Endodermal cell (in vitro differentiated cells): ENCODE measurements at regions not wholly inside any gene's neighbourhood (a gene's known extent, or its start where the extent isn't known, plus 50 kb on each side); places are given as distances from the start of the nearest gene placed in this dataset.

Experiments used
- DNase-seq: peaks from one replicate; pipeline ENCODE4 v3.0.0-alpha.2; 2017
- H3K27ac ChIP-seq: 2 replicates; pipeline ENCODE4 v1.5.1; 2013; ENCODE audit warnings: mild to moderate bottlenecking, low read depth, low read length, moderate library complexity
- H3K27me3 ChIP-seq: 2 replicates; pipeline ENCODE4 v1.6.1; 2013; ENCODE audit warnings: mild to moderate bottlenecking, low read length, moderate library complexity; ENCODE audit not compliant: insufficient read depth, control insufficient read depth, poor library complexity, severe bottlenecking
- H3K36me3 ChIP-seq: 2 replicates; pipeline ENCODE4 v1.7.0; 2013; ENCODE audit warnings: mild to moderate bottlenecking, low read length, moderate library complexity; ENCODE audit not compliant: control insufficient read depth, insufficient read depth
- H3K4me1 ChIP-seq: one replicate; pipeline ENCODE4 v1.7.0; 2013; ENCODE audit warnings: low read length; ENCODE audit not compliant: control insufficient read depth, insufficient read depth
- H3K4me3 ChIP-seq: 2 replicates; pipeline ENCODE4 v1.5.1; 2013; ENCODE audit warnings: mild to moderate bottlenecking, low read length, moderate library complexity
- H3K9ac ChIP-seq: 2 replicates; pipeline ENCODE4 v1.6.1; 2013; ENCODE audit warnings: mild to moderate bottlenecking, low read length, moderate library complexity; ENCODE audit not compliant: poor library complexity, severe bottlenecking; ENCODE audit errors: extremely low read depth
- H3K9me3 ChIP-seq: 2 replicates; pipeline ENCODE4 v1.6.1; 2013; ENCODE audit warnings: mild to moderate bottlenecking, low read length, moderate library complexity; ENCODE audit not compliant: control insufficient read depth
- H3K27ac Mint-ChIP-seq: 2 replicates; pipeline ENCODE4 v1.8.0; 2020; ENCODE audit warnings: mixed read lengths
- H3K27me3 Mint-ChIP-seq: 2 replicates; pipeline ENCODE4 v1.8.0; 2021; ENCODE audit warnings: mild to moderate bottlenecking, mixed read lengths; ENCODE audit not compliant: insufficient read depth
- H3K36me3 Mint-ChIP-seq: 2 replicates; pipeline ENCODE4 v1.8.0; 2020; ENCODE audit warnings: low read depth, mixed read lengths
- H3K4me1 Mint-ChIP-seq: 2 replicates; pipeline ENCODE4 v1.8.0; 2020; ENCODE audit warnings: mixed read lengths
- H3K4me3 Mint-ChIP-seq: 2 replicates; pipeline ENCODE4 v1.8.0; 2020; ENCODE audit warnings: mild to moderate bottlenecking, moderate library complexity, mixed read lengths
- H3K9me3 Mint-ChIP-seq: 2 replicates; pipeline ENCODE4 v1.8.0; 2020; ENCODE audit warnings: mild to moderate bottlenecking, mixed read lengths
- CTCF ChIP-seq: fragments of 200-600 bp; sonication (generic); conservative IDR thresholded peaks from 2 replicates; pipeline ENCODE4 v1.5.0; 2021; ENCODE audit warnings: antibody characterized with exemption, mild to moderate bottlenecking
- WGBS, 2 experiments: methylation state at CpG; one replicate each; pipeline versions ENCODE4 v1.1.5 to v1.1.7; 2013; ENCODE audit warnings: missing lambda C conversion rate in 2 of 2, mixed read lengths in 1 of 2; ENCODE audit not compliant: insufficient coverage in 1 of 2, insufficient read length in 1 of 2; 5-methylcytosine and 5-hydroxymethylcytosine counted together

GRCh38 chr13:76610819-76611415 lies 275.3 kb downstream of the KCTD12 start:
- no peaks in the 10 kb centered on the region for H3K36me3 Mint-ChIP-seq

DNA sequence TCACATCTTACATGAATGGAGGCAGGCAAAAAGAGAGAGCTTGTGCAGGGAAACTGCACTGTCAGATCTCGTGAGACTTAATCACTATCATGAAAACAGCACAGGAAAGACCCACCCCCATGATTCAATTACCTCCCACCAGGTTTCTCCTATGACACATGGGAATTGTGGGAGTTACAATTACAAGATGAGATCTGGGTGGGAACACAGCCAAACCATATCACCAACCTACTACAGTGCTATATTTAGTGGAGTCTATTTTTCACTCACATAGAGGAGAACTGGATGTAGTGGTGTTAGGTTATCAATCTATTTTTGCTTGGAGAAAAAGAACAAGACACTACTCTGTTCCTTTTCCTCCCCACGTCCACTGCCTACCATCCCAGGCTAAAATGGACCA lies 276.6 kb downstream of the KCTD12 start:
- Histone ChIP-seq H3K4me1 (no peaks in the 10 kb centered on the region), H3K36me3 (no peaks in the 10 kb centered on the region), H3K9me3 (peaks cover 14% of the 10 kb centered on the region), H3K4me3 (no peak overlapping the region), H3K9ac (no peak overlapping the region), H3K27me3 (no peaks in the 10 kb centered on the region), H3K27ac (no peak overlapping the region)
- DNase-seq: no peak
- 80 to 100% methylated on average over 1 to 2 of the region's 2 CpGs for WGBS, 2 experiments
- Mint-ChIP-seq H3K4me3 (no peak overlapping the region), H3K27ac (no peak overlapping the region), H3K36me3 (no peaks in the 10 kb centered on the region), H3K9me3 (peaks cover 16% of the 10 kb centered on the region), H3K27me3 (no peaks in the 10 kb centered on the region), H3K4me1 (no peaks in the 10 kb centered on the region)
- TF ChIP-seq CTCF: no peak

More at GRCh38 chr13:76610819-76611415, 275.3 kb downstream of the KCTD12 start:
- Histone ChIP-seq H3K9ac (no peak overlapping the region), H3K9me3 (peaks cover 14% of the 10 kb centered on the region), H3K4me3 (no peak overlapping the region), H3K4me1 (no peaks in the 10 kb centered on the region), H3K36me3 (no peaks in the 10 kb centered on the region), H3K27me3 (no peaks in the 10 kb centered on the region), H3K27ac (no peak overlapping the region)
- H3K4me3 Mint-ChIP-seq: no peak overlapping the region
- TF ChIP-seq CTCF: no peak
- DNase-seq: no peak
- H3K27me3 Mint-ChIP-seq: no peaks in the 10 kb centered on the region
- no peaks in the 10 kb centered on the region for H3K4me1 Mint-ChIP-seq
- 87 to 92% methylated on average over 1 to 7 of the region's 7 CpGs for WGBS, 2 experiments
- no peak overlapping the region for H3K27ac Mint-ChIP-seq
- peaks cover 15% of the 10 kb centered on the region for H3K9me3 Mint-ChIP-seq

DNA sequence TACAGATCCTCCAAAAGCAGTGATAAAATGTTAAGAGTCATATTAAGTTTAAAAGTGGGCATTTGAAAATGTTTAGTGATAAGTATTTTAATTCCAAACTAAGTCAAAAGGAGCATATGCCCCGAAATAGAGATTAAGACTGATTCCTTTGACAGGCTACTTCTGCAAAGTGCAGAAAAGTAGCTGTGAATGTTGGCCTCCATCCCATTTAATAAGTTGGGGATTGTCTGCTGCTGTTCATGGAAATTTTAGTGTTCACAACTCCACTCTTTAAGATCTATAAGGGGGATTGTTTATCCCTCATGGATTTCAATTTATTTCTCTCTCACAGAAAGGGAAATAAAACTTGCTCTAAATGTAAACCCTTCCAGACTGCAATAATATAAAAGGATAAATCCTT lies 278.3 kb downstream of the KCTD12 start:
- H3K9me3 Mint-ChIP-seq: peaks cover 16% of the 10 kb centered on the region
- Histone ChIP-seq H3K9me3 (peaks cover 14% of the 10 kb centered on the region), H3K9ac (no peak overlapping the region), H3K27ac (no peak overlapping the region), H3K4me1 (no peaks in the 10 kb centered on the region), H3K36me3 (no peaks in the 10 kb centered on the region), H3K4me3 (no peak overlapping the region), H3K27me3 (no peaks in the 10 kb centered on the region)
- no peaks in the 10 kb centered on the region for H3K27me3 Mint-ChIP-seq
- H3K4me3 Mint-ChIP-seq: no peak overlapping the region
- no peaks in the 10 kb centered on the region for H3K36me3 Mint-ChIP-seq
- H3K27ac Mint-ChIP-seq: no peak overlapping the region
- no peak for TF ChIP-seq CTCF
- H3K4me1 Mint-ChIP-seq: no peaks in the 10 kb centered on the region
- DNase-seq: no peak
- WGBS, 2 experiments: 80 to 89% methylated on average over 1 of the region's 1 CpG
